ENCODE measurements at regions not wholly inside any gene's neighbourhood (a gene's known extent, or its start where the extent isn't known, plus 50 kb on each side); places are given as distances from the start of the nearest gene placed in this dataset.

DNA sequence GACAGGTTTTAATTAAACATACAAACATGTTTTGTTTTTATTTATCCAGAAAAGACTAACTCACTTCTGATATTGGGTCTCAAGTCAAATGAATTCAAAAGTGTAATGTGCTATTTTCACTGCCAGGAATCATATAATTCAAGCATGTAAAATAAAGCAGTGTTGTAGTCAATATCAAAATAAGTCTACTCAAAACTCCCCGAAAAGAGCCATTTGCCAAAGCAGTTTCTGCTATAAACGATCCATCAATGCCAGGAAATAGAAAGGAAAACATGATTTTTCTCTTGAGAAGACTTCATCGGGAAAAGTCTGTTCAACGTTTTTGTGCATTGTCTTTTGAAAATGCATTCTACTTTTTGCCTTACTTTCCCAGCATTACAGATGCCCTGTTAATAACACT is 633.3 kb downstream of the FAT4 start:
- Mint-ChIP-seq H3K27ac (no peak overlapping the region), H3K9me3 (no peaks in the 10 kb centered on the region), H3K4me1 (no peaks in the 10 kb centered on the region), H3K4me3 (no peak overlapping the region), H3K27me3 (no peaks in the 10 kb centered on the region), H3K36me3 (no peaks in the 10 kb centered on the region)

DNA sequence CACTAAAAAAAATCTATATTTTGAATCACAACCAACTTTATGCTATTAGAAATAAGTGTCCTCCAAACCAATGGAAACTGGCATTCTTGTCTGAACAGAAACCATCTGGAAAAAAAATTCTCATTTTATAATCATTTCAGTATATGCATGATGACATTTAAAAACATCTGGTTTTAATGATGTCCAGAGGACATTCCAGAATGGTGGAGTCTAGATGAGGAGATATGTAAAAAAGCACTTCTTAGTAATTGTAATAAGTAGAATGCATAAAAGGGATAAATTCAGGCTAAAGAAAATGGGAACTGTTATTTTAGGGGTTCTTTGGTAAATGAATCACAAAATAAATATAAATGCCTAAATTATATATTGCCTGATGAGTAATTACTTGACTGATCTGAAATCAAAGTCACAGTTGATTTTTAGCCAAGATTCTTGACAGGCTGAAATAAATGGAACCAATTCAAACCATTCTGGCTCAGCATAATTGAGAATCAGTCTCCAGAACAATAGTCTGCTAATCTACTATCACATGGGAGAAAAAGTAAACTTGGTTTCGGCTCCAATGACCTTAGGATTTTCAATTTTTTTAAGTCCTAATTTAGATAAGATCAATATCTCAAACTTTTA is 636.6 kb downstream of the FAT4 start:
- Mint-ChIP-seq H3K27me3 (no peaks in the 10 kb centered on the region), H3K4me3 (no peak overlapping the region)

DNA sequence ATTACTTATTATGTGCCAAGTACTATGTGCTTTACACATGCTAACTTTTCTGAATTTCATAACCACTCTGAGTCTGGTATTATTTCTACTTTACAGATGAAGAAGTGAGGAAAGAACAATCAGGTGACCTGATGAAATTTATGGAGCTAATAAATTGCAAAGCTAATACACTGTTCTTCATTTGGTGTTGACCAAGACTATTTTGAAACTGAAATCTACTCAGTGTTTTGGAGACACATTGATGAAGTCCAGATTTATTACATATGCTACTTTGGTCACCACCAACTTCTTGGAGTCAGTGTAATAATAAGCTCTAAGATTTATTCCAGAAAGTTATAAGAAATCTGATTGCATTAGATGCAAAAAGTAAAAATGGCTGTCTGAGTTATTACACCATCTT is 637.9 kb downstream of the FAT4 start:
- Mint-ChIP-seq H3K4me3 (no peak overlapping the region), H3K9me3 (no peaks in the 10 kb centered on the region), H3K36me3 (no peaks in the 10 kb centered on the region), H3K27me3 (no peaks in the 10 kb centered on the region), H3K27ac (no peak overlapping the region), H3K4me1 (no peaks in the 10 kb centered on the region)

More for the DNA sequence above, 636.6 kb downstream of the FAT4 start:
- no peaks in the 10 kb centered on the region for H3K36me3 Mint-ChIP-seq
- no peak overlapping the region for H3K27ac Mint-ChIP-seq
- no peaks in the 10 kb centered on the region for H3K9me3 Mint-ChIP-seq
- H3K4me1 Mint-ChIP-seq = no peaks in the 10 kb centered on the region

DNA sequence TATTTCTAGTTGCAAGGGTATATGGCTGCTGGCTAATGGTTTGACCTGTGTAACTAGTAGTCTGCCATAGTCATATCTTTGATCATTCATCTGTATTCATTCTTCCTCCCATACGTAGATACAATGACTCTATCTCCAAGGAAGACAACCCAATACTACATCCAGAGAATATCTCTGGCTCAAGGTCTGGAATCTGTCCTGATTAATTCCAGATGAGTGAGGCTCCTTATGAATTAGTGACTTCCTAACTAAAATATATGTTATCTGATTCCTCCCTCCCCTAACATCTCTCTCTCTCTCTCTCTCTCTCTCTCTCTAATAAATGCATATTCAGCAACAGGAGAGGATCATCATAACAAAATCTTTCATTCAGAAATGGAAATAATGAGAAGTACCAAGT is 641.5 kb downstream of the FAT4 start:
- Mint-ChIP-seq H3K9me3 (no peaks in the 10 kb centered on the region), H3K27me3 (no peaks in the 10 kb centered on the region), H3K4me1 (no peaks in the 10 kb centered on the region), H3K4me3 (no peak overlapping the region), H3K36me3 (no peaks in the 10 kb centered on the region), H3K27ac (no peak overlapping the region)

DNA sequence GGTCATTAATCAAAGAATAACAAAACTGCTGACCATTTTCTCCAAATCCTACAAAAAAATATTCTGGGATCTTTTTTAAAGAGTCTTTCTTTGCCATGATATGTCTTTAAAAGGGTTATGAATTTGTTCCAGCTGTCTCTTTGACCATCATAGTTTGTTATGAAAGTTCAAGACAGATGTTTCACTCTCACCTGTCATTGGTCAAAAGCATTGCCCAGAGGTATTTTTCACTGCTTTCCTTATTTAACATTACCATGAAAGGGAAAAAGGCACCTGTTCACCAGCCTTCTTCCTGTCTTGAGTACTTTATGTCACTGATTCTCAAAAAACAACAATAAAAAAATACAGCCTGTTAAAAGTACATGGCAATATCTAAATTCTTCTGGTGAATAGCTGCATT is 643.8 kb downstream of the FAT4 start:
- Mint-ChIP-seq H3K27me3 (no peaks in the 10 kb centered on the region), H3K4me3 (no peak overlapping the region), H3K36me3 (no peaks in the 10 kb centered on the region), H3K4me1 (no peaks in the 10 kb centered on the region), H3K9me3 (no peaks in the 10 kb centered on the region), H3K27ac (no peak overlapping the region)

DNA sequence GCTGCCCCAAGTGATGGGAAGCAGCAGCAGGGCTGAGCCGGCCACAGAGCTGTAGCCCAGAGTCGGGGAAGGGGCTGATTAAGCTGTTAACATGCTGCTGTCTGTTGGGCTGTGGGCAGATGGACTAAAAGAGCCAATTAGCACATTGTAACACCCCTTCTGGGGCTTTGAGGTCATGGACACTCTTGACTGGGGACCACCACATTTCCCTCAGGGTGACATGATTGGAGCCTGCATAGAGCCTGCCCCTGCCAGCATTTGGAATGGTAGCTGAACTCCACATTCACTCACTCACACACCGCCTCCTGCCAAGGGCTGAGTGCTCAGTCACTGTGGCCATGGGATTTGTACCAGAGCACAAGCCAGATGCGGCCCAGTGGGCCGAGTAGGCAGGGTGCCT is 646.9 kb downstream of the FAT4 start:
- H3K36me3 Mint-ChIP-seq = no peaks in the 10 kb centered on the region
- no peaks in the 10 kb centered on the region for H3K4me1 Mint-ChIP-seq
- H3K27me3 Mint-ChIP-seq = no peaks in the 10 kb centered on the region
- no peak overlapping the region for H3K27ac Mint-ChIP-seq
- H3K4me3 Mint-ChIP-seq = no peak overlapping the region
- no peaks in the 10 kb centered on the region for H3K9me3 Mint-ChIP-seq

DNA sequence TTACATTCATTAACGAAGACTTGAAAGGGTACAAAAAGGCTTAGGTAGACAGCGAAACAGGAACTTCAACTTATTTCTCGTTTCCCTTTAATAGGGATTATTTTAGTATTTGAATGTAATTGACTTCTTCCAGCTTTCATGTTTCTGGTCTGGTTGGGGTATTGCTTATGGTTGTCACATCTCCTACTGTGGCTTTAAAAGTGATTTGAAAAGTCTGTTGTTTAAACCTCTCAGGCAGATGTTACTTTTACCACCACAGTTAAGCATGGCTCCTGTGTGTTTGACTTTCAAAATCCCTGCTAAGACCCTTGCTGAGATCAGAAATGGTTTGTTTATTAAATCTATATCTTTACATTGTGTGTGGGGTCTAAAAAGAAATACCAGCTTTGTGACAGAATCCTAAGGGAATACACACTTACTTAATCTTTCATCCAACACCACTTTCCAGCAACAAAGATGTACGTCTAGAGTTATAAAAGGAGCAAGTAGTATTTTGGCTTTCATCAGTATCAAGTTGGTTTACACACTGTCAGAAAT is 661.2 kb downstream of the FAT4 start:
- Mint-ChIP-seq H3K36me3 (no peaks in the 10 kb centered on the region), H3K9me3 (peaks cover 6% of the 10 kb centered on the region), H3K27me3 (no peaks in the 10 kb centered on the region), H3K27ac (no peak overlapping the region), H3K4me3 (no peak overlapping the region), H3K4me1 (no peaks in the 10 kb centered on the region)

DNA sequence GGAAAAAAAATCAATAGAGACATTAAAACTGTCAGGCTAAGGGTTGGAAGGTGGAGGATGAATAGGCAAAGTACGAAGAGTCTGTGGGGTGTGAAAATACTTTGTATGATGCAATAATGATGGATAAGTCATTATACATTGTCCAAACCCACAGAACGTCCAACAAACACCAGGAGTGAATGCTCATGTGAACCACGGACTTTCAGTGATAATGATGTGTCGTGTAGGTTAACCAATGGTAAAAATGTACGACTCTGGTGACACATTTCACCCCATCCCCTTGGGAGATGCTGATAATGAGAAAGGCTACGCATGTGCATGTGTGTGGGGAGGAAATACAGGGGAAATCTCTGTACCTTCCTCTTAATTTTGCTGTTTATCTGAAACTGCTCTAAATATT is 665.2 kb downstream of the FAT4 start:
- Mint-ChIP-seq H3K27me3 (no peaks in the 10 kb centered on the region), H3K9me3 (no peaks in the 10 kb centered on the region), H3K27ac (no peak overlapping the region)

DNA sequence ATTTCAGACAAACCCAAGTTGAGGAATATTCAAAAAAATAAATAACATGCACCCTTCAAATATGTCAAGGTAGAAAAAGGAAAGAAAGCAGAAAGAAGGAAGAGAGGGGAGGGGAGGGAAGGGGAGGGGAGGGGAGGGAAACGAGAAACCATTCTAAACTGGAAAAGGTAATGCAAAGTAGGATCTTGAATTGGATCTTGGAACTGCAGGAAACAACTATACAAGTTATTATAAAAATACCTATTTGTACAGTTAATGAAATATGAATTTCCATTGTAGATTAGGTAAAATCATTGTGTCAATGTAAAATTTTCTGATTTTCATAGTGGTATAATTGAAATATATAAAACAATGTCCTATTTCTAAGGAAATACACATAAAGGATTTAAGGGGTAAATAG is 668.4 kb downstream of the FAT4 start:
- Mint-ChIP-seq H3K27ac (no peak overlapping the region), H3K27me3 (no peaks in the 10 kb centered on the region), H3K36me3 (no peaks in the 10 kb centered on the region), H3K9me3 (no peaks in the 10 kb centered on the region), H3K4me1 (no peaks in the 10 kb centered on the region), H3K4me3 (no peak overlapping the region)

More for the DNA sequence above, 665.2 kb downstream of the FAT4 start:
- Mint-ChIP-seq H3K4me3 (no peak overlapping the region), H3K36me3 (no peaks in the 10 kb centered on the region), H3K4me1 (no peaks in the 10 kb centered on the region)

DNA sequence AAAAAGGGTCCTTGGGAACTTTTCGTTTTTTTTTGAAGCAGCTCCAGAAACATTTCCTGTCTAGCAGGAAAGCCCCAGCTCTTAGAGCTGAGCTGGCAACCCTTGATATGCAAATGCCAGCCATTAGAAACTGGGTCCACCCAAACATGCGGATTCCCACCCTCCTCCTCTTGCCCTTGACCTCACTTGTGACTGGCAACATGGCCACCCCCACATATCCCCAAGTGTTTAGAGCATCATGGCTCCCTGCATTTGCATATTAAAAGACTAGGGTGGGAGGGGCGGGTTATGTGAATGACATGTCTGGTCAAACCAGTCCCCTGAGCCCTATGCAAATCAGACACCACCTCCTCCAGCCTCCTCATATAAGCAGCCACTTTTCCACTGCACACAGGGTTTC is 671.1 kb downstream of the FAT4 start:
- Mint-ChIP-seq H3K27ac (no peak overlapping the region), H3K4me1 (no peaks in the 10 kb centered on the region), H3K4me3 (no peak overlapping the region), H3K9me3 (no peaks in the 10 kb centered on the region), H3K36me3 (no peaks in the 10 kb centered on the region), H3K27me3 (no peaks in the 10 kb centered on the region)

DNA sequence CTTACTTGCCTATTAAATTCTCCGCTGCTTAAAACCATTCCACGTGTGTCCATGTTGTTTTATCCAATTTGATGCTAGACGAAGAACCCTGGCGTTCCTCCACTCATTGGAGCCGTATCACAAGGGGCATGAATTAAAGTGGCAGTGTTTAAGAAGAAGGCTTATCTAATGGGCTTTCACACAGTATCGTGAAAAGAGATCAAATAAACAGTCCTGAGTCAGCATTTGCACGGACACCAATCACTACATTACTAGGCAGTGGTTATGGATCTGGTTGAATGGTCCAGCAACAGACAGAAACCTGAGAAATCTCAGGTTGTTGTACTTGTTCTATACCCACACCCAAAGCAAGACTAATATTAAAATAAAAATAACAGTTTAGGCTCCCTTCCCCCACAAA is 671.6 kb downstream of the FAT4 start:
- no peak overlapping the region for H3K27ac Mint-ChIP-seq
- H3K4me1 Mint-ChIP-seq = no peaks in the 10 kb centered on the region
- no peak overlapping the region for H3K4me3 Mint-ChIP-seq
- H3K36me3 Mint-ChIP-seq = no peaks in the 10 kb centered on the region
- no peaks in the 10 kb centered on the region for H3K27me3 Mint-ChIP-seq
- no peaks in the 10 kb centered on the region for H3K9me3 Mint-ChIP-seq

DNA sequence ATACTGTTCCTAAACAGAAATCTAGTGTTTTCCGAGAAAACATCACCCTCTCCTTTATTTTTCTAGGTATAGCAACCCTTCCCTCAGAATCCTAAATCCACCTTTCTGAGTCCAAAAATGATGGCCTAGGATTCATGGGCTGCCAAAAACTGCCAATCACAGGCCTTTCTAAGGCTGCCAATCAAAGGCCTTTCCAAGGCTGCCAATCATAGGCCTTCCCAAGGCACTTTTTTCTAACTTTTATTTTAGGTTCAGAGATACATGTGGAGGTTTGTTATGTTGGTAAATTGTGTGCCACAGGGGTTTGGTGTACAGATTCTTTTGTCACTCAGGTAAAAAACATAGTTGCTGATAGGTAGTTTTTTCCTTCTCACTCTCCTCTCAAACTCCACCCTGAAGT is 673.7 kb downstream of the FAT4 start:
- Mint-ChIP-seq H3K9me3 (no peaks in the 10 kb centered on the region), H3K4me3 (no peak overlapping the region), H3K36me3 (no peaks in the 10 kb centered on the region), H3K27ac (no peak overlapping the region), H3K27me3 (no peaks in the 10 kb centered on the region), H3K4me1 (no peaks in the 10 kb centered on the region)

DNA sequence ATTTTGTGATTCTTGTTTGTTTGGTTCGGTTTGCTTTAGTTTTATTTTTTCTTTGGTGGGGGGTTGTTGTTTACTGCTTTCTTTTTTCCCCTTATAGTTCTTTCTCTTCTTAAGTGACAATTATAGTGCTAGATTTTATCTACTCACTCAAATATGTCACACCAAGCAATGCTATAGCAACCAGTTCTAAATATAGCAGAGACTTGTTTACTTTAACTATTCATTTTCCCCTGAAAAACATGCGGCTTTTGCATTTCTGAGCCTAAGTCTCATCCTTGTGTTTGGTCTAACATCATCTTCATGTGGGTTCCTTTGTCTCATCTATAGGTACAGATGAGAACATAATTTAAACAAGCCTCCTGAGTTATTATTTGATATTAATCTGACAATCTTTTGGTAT is 676.6 kb downstream of the FAT4 start:
- Mint-ChIP-seq H3K36me3 (no peaks in the 10 kb centered on the region), H3K4me1 (no peaks in the 10 kb centered on the region), H3K9me3 (no peaks in the 10 kb centered on the region), H3K27ac (no peak overlapping the region), H3K4me3 (no peak overlapping the region), H3K27me3 (no peaks in the 10 kb centered on the region)

DNA sequence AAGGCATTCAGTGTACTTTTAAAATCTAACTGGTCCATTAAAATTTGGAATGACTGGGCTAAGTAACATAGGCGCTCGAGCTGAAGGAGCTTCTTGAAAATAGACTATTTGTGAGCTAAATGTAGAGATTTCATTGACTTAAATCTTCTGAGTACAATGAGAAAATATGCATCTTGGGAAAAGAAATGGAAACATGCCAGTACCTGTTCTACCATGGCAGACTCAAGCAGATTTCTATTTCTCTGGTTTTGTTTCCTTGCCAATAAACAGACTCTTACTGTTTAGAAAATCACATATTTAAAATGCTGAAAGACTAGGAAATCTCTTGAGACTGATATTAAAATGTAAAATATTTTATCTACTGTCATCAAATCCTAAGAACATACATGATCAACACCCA is 678.1 kb downstream of the FAT4 start:
- H3K4me3 Mint-ChIP-seq = no peak overlapping the region
- no peaks in the 10 kb centered on the region for H3K36me3 Mint-ChIP-seq
- no peaks in the 10 kb centered on the region for H3K9me3 Mint-ChIP-seq
- no peaks in the 10 kb centered on the region for H3K4me1 Mint-ChIP-seq
- no peak overlapping the region for H3K27ac Mint-ChIP-seq
- no peaks in the 10 kb centered on the region for H3K27me3 Mint-ChIP-seq

DNA sequence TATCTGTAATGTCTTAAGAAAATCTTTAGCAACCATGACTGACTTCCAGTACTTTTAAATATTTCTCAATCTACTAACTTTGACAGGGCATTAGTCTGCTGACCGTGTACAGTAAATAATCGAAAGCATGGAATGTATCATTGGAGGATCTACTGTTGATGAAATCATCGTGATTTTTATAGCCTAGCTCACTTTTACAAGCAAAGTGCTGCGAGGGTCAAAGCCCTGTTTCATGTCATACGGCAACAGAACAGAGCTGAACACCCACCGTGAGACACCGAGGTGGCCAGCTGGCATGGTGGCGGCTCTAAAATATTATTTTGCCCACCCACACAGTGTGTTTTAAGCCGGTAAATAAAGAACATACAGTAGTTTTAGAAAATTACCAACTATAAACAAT is 679.3 kb downstream of the FAT4 start:
- H3K36me3 Mint-ChIP-seq = no peaks in the 10 kb centered on the region
- no peaks in the 10 kb centered on the region for H3K9me3 Mint-ChIP-seq
- H3K4me1 Mint-ChIP-seq = no peaks in the 10 kb centered on the region
- no peaks in the 10 kb centered on the region for H3K27me3 Mint-ChIP-seq
- H3K27ac Mint-ChIP-seq = no peak overlapping the region
- H3K4me3 Mint-ChIP-seq = no peak overlapping the region

DNA sequence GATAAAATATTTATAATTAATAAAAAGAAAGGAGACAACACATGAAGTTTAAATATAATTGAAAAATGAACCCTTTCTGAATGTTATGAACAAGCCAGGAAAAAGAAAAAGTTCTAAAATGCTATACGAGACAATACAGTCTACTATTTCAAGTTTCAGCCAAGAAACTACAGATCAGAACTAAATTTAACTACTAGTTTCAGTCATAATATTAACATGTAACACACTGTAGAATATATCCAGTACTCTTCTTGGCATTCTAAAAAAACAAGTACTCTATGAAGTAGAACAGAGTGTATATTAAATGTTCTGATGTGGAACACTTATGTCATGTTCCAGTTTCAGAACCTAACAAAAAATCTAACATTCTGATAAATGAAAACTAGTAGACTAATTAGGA is 679.7 kb downstream of the FAT4 start:
- H3K27me3 Mint-ChIP-seq = no peaks in the 10 kb centered on the region
- no peaks in the 10 kb centered on the region for H3K4me1 Mint-ChIP-seq
- no peak overlapping the region for H3K4me3 Mint-ChIP-seq
- no peaks in the 10 kb centered on the region for H3K9me3 Mint-ChIP-seq
- no peaks in the 10 kb centered on the region for H3K36me3 Mint-ChIP-seq
- H3K27ac Mint-ChIP-seq = no peak overlapping the region

DNA sequence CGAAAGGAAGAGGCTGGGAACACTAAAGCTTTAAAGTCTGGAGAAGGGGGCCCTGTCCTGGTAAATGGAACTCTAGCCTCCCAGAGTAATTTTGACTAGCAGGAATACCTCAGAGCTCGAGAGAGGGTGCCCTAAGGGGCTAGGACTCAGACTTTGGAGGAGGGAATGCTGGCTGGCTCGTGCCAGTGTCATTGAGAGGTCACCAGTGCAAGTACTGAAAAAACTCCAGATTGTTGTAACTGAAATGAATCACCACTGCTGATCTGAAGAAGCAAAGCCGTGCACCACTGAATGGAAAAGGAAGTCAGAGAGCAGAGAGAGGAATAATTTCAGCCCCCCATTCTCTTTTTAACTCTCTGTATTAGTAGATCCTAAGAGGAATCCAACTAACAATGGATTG is 690.2 kb downstream of the FAT4 start:
- H3K36me3 Mint-ChIP-seq = no peaks in the 10 kb centered on the region
- no peaks in the 10 kb centered on the region for H3K27me3 Mint-ChIP-seq
- peaks cover 4% of the 10 kb centered on the region for H3K9me3 Mint-ChIP-seq
- no peaks in the 10 kb centered on the region for H3K4me1 Mint-ChIP-seq
- no peak overlapping the region for H3K27ac Mint-ChIP-seq
- no peak overlapping the region for H3K4me3 Mint-ChIP-seq

Measured in activated naive CD4-positive, alpha-beta T cell treated with anti-CD3 and anti-CD28 coated beads, Interleukin-2, amount 50 U/mL, for 24 hours (primary cell).